Activated CD4-positive, alpha-beta memory T cell treated with anti-CD3 and anti-CD28 coated beads for 36 hours (primary cell): ENCODE measurements at regions not wholly inside any gene's neighbourhood (a gene's known extent, or its start where the extent isn't known, plus 50 kb on each side); places are given as distances from the start of the nearest gene placed in this dataset.

Experiments used
- CTCF ChIA-PET: fragments of 350-600 bp; sonication (Branson Sonifier 250); formaldehyde crosslinking; loops from one replicate; lab custom pipeline; 2021; ENCODE audit warnings: antibody characterized with exemption, inconsistent platforms; lab: Charles Lee
- POLR2A ChIA-PET: fragments of 350-600 bp; sonication (Branson Sonifier 250); formaldehyde crosslinking; loops from one replicate; lab custom pipeline; 2021; ENCODE audit warnings: antibody characterized with exemption; lab: Charles Lee
- DNase-seq: peaks from one replicate; pipeline ENCODE4 v3.0.0-alpha.2; 2020
- H3K27ac Mint-ChIP-seq: one replicate; pipeline ENCODE4 v1.8.0; 2021; ENCODE audit warnings: mixed read lengths
- H3K27me3 Mint-ChIP-seq: one replicate; pipeline ENCODE4 v1.8.0; 2021; ENCODE audit warnings: mixed read lengths
- H3K36me3 Mint-ChIP-seq: one replicate; pipeline ENCODE4 v1.8.0; 2021; ENCODE audit warnings: mixed read lengths
- H3K4me1 Mint-ChIP-seq: one replicate; pipeline ENCODE4 v1.8.0; 2021; ENCODE audit warnings: low read depth, mixed read lengths
- H3K4me3 Mint-ChIP-seq: one replicate; pipeline ENCODE4 v1.8.0; 2021; ENCODE audit warnings: mild to moderate bottlenecking, mixed read lengths
- H3K9me3 Mint-ChIP-seq: one replicate; pipeline ENCODE4 v1.8.0; 2021; ENCODE audit warnings: mixed read lengths
- intact Hi-C: fragments of 100-400 bp; cut with micrococcal nuclease; formaldehyde crosslinking; loops from one replicate; pipeline ENCODE4 v1.15.1; 2023

- POLR2A ChIA-PET: no interaction called here
- H3K36me3 Mint-ChIP-seq: no peaks in the 10 kb centered on the region
- H3K9me3 Mint-ChIP-seq: peaks cover 4% of the 10 kb centered on the region
- H3K4me3 Mint-ChIP-seq: no peak overlapping the region
- no peaks in the 10 kb centered on the region for H3K4me1 Mint-ChIP-seq
- CTCF ChIA-PET: no interaction called here
- H3K27me3 Mint-ChIP-seq: peaks cover 7% of the 10 kb centered on the region
- intact Hi-C loops: no loop called here
- no peak for DNase-seq
- no peak overlapping the region for H3K27ac Mint-ChIP-seq
These were observed 319.6 kb upstream of the HS3ST1 start for GRCh38 chr4:11748164-11748872.

- Mint-ChIP-seq H3K4me3 (no peak overlapping the region), H3K9me3 (peaks cover 4% of the 10 kb centered on the region), H3K4me1 (no peaks in the 10 kb centered on the region), H3K27ac (no peak overlapping the region), H3K36me3 (no peaks in the 10 kb centered on the region), H3K27me3 (peaks cover 7% of the 10 kb centered on the region)
- ChIA-PET POLR2A (no interaction called here), CTCF (no interaction called here)
- DNase-seq: no peak
- intact Hi-C loops: no loop called here
These were observed 318.0 kb upstream of the HS3ST1 start for GRCh38 chr4:11746734-11747133.

DNA sequence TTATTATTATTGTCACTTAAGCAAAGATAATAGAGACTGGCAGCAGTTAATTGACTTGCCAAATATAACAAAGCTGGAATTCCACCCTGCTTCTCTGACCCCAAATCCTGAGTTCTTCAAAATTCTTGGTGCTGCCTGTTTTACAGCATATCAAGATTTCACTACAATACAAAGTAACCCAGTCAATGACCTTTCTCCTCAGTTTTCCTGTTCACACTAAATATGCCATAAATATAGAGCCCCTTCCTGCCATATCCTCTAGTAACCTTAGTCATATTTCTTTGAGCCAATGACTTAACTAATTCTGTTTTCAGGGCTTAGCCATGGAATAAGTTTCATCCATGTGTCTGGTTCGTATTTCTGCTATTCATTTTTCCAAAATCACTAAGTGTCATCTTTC is 315.3 kb upstream of the HS3ST1 start:
- Mint-ChIP-seq H3K4me3 (no peak overlapping the region), H3K9me3 (no peaks in the 10 kb centered on the region), H3K36me3 (no peaks in the 10 kb centered on the region), H3K27ac (no peak overlapping the region), H3K4me1 (no peaks in the 10 kb centered on the region), H3K27me3 (peaks cover 6% of the 10 kb centered on the region)
- POLR2A ChIA-PET: no interaction called here
- intact Hi-C loops: no loop called here
- CTCF ChIA-PET: no interaction called here
- DNase-seq: no peak

- intact Hi-C loops: no loop called here
- Mint-ChIP-seq H3K4me1 (no peaks in the 10 kb centered on the region), H3K27me3 (peaks cover 6% of the 10 kb centered on the region), H3K36me3 (no peaks in the 10 kb centered on the region), H3K9me3 (no peaks in the 10 kb centered on the region), H3K27ac (no peak overlapping the region), H3K4me3 (no peak overlapping the region)
- POLR2A ChIA-PET: no interaction called here
- CTCF ChIA-PET: no interaction called here
- no peak for DNase-seq
These were observed 314.5 kb upstream of the HS3ST1 start for GRCh38 chr4:11743236-11743635.

DNA sequence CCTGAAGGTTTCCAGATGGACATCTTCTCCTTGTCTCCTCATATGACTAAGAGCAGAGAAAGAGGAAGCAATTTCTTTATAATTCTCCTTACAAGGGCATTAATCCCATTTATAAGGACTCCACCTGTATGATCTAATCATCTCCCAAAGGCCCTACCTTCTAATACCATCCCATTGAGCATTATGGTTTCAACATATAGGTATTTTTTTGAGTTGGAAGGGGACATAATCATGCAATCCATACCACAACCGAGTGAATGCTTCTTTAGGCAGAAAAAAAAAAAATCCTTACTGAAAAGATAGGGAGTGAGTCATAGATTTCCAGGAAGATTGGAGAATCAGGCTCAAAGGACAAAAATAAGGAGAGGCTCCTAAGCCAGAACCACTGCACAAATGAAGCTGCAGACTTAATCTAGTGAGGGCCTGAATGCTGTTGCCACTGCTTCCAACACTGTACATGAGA is 312.5 kb upstream of the HS3ST1 start:
- H3K27me3 Mint-ChIP-seq: peaks cover 6% of the 10 kb centered on the region

DNA sequence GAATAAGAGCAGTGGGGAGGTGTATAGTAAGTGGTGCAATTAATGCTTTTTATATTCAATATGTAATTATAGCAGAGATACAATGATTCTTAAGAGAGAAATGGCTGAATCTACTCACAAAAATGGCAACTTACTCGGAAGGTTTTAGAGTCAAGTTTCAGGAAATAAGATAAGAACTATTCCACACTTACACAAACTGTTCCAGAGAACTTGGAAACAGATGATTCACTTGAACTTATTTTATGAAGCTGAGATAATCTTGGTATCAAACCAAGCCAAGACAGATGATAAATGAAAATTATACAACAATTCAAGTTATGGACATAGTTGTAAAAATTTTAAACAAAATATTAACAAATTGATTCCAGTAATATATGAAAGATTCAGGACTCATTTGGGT is 311.3 kb upstream of the HS3ST1 start:
- no peak for DNase-seq
- Mint-ChIP-seq H3K27me3 (peaks cover 1% of the 10 kb centered on the region), H3K4me3 (no peak overlapping the region), H3K4me1 (no peaks in the 10 kb centered on the region), H3K9me3 (no peaks in the 10 kb centered on the region), H3K36me3 (no peaks in the 10 kb centered on the region), H3K27ac (no peak overlapping the region)
- CTCF ChIA-PET: no interaction called here
- intact Hi-C loops: no loop called here
- POLR2A ChIA-PET: no interaction called here

More for the DNA sequence above, 312.5 kb upstream of the HS3ST1 start:
- ChIA-PET POLR2A (no interaction called here), CTCF (no interaction called here)
- intact Hi-C loops: no loop called here
- no peaks in the 10 kb centered on the region for H3K9me3 Mint-ChIP-seq
- DNase-seq: no peak
- H3K4me3 Mint-ChIP-seq: no peak overlapping the region
- no peaks in the 10 kb centered on the region for H3K4me1 Mint-ChIP-seq
- H3K27ac Mint-ChIP-seq: no peak overlapping the region
- no peaks in the 10 kb centered on the region for H3K36me3 Mint-ChIP-seq

GRCh38 chr4:11736978-11737377 is 308.3 kb upstream of the HS3ST1 start:
- no peaks in the 10 kb centered on the region for H3K4me1 Mint-ChIP-seq
- no peak overlapping the region for H3K4me3 Mint-ChIP-seq
- no peak overlapping the region for H3K27ac Mint-ChIP-seq
- no peaks in the 10 kb centered on the region for H3K9me3 Mint-ChIP-seq
- CTCF ChIA-PET: no interaction called here
- intact Hi-C loops: no loop called here
- H3K27me3 Mint-ChIP-seq: peaks cover 1% of the 10 kb centered on the region
- H3K36me3 Mint-ChIP-seq: no peaks in the 10 kb centered on the region
- POLR2A ChIA-PET: no interaction called here
- DNase-seq: no peak

- H3K27me3 Mint-ChIP-seq: peaks cover 3% of the 10 kb centered on the region
- ChIA-PET CTCF (no interaction called here), POLR2A (no interaction called here)
- no peak for DNase-seq
- intact Hi-C loops: no loop called here
- H3K9me3 Mint-ChIP-seq: no peaks in the 10 kb centered on the region
- H3K4me3 Mint-ChIP-seq: no peak overlapping the region
- H3K4me1 Mint-ChIP-seq: no peaks in the 10 kb centered on the region
- no peak overlapping the region for H3K27ac Mint-ChIP-seq
- H3K36me3 Mint-ChIP-seq: no peaks in the 10 kb centered on the region
These were observed 307.0 kb upstream of the HS3ST1 start for GRCh38 chr4:11735651-11736050.

DNA sequence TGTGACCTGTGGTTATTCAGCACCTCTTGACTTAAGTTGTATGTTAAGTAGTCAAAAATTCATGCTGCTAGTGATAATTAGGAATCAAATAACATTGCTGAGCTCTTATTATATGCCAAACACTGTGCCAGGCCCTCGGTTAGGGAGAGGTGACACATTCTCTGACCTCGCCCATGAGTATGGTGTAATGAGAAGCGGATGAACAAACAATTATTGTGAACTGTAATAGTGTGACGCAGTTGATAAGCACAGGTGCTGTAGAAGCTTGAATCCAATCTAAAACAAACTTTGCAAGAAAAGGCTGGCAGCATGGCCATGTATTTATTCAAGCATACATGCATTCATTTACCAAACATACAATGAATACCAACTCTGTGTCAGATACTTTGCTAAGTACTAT is 303.5 kb upstream of the HS3ST1 start:
- H3K36me3 Mint-ChIP-seq: no peaks in the 10 kb centered on the region
- no peak for DNase-seq
- no peak overlapping the region for H3K4me3 Mint-ChIP-seq
- no peaks in the 10 kb centered on the region for H3K9me3 Mint-ChIP-seq
- intact Hi-C loops: no loop called here
- POLR2A ChIA-PET: no interaction called here
- peaks cover 2% of the 10 kb centered on the region for H3K27me3 Mint-ChIP-seq
- CTCF ChIA-PET: no interaction called here
- H3K27ac Mint-ChIP-seq: no peak overlapping the region
- H3K4me1 Mint-ChIP-seq: no peaks in the 10 kb centered on the region

DNA sequence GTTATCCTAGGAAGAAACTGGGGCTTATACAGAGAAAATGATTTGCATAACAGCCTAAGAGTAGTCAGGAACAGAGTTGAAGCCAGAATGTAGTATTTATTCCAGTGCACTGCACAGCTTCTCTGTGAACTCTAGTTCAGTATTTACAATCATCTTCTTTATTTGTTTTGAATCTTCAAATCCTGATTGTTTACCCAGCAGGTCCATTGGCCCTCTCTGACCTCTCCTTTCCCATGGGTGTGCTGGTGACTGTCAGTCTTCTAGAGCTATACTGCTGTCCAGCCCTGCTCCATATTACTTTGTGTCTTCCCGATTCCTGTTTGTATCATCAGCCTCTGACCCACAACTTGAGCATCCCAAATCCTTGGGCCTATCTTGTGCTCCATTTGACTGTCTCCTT is 301.9 kb upstream of the HS3ST1 start:
- ChIA-PET POLR2A (no interaction called here), CTCF (no interaction called here)
- H3K9me3 Mint-ChIP-seq: no peaks in the 10 kb centered on the region
- H3K4me1 Mint-ChIP-seq: no peaks in the 10 kb centered on the region
- H3K36me3 Mint-ChIP-seq: no peaks in the 10 kb centered on the region
- H3K27ac Mint-ChIP-seq: no peak overlapping the region
- intact Hi-C loops: no loop called here
- H3K27me3 Mint-ChIP-seq: peaks cover 2% of the 10 kb centered on the region
- DNase-seq: no peak
- H3K4me3 Mint-ChIP-seq: no peak overlapping the region

DNA sequence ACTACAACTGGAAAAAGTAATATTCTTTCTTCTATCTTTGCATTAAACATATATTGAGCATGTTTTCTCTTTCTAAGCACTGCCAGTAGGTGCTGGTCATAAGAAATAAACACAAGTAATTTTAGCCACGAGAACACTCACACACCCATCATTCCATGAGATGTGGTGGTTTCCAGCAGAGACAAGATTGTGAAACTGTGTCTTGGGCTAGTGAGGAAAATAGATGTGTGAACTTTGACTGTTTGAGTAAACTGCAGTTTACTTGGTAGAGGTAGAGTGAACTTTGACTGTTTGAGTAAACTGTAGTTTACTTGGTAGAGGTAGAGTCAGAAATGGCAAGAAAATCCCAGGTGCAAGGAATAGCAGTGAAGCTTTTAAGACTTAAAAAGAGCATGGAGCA is 300.9 kb upstream of the HS3ST1 start:
- DNase-seq: no peak
- H3K36me3 Mint-ChIP-seq: no peaks in the 10 kb centered on the region
- H3K4me1 Mint-ChIP-seq: no peaks in the 10 kb centered on the region
- peaks cover 2% of the 10 kb centered on the region for H3K27me3 Mint-ChIP-seq
- no peak overlapping the region for H3K4me3 Mint-ChIP-seq
- H3K27ac Mint-ChIP-seq: no peak overlapping the region
- CTCF ChIA-PET: no interaction called here
- H3K9me3 Mint-ChIP-seq: no peaks in the 10 kb centered on the region
- intact Hi-C loops: loop anchor here (10.0 kb wide), 1 partner anchor 305 kb away; the partner anchor contains the start of gene HS3ST1
- POLR2A ChIA-PET: no interaction called here

DNA sequence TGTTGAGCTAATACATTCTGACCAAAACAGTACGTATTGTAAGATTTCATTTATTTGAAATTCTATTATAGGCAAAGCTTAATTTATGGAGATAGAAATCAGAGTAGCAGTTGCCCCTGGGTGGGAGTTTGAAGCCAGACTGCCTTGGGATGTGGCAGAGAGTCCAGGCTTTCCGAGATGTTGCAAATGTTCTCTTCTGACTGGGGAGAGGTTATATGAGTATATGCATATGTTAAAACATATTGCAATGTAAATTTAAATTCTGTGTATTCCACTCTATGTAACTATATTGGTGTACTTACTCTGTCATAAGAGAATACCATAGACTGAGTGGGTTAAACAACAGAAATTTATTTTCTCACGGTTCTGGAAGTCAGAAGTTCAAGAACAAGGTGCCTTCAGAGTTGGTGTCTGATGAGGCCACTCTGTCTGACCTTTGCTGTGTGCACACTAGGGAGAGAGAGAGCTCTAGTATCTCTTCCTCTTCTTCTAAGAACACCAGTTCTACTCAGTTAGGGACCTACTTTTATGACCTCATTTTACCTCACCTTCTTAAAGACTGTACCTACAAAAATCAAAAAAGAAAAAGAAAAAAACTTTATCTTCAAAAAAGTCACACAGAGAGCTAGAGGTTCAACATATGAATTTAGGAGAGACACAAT is 299.3 kb upstream of the HS3ST1 start:
- H3K9me3 Mint-ChIP-seq: no peaks in the 10 kb centered on the region
- intact Hi-C loops: loop anchor here (10.0 kb wide), 1 partner anchor 303 kb away; the partner anchor contains the start of gene HS3ST1
- H3K4me3 Mint-ChIP-seq: no peak overlapping the region
- POLR2A ChIA-PET: no interaction called here
- H3K36me3 Mint-ChIP-seq: no peaks in the 10 kb centered on the region
- DNase-seq: no peak
- peaks cover 2% of the 10 kb centered on the region for H3K27me3 Mint-ChIP-seq
- no peaks in the 10 kb centered on the region for H3K4me1 Mint-ChIP-seq
- no peak overlapping the region for H3K27ac Mint-ChIP-seq
- CTCF ChIA-PET: no interaction called here

GRCh38 chr4:11724731-11725130 is 296.0 kb upstream of the HS3ST1 start:
- no peaks in the 10 kb centered on the region for H3K36me3 Mint-ChIP-seq
- intact Hi-C loops: loop anchor here (10.0 kb wide), 1 partner anchor 300 kb away; the partner anchor contains the start of gene HS3ST1

More at GRCh38 chr4:11724731-11725130, 296.0 kb upstream of the HS3ST1 start:
- H3K27me3 Mint-ChIP-seq: peaks cover 3% of the 10 kb centered on the region
- POLR2A ChIA-PET: no interaction called here
- no peaks in the 10 kb centered on the region for H3K4me1 Mint-ChIP-seq
- DNase-seq: no peak
- no peak overlapping the region for H3K4me3 Mint-ChIP-seq
- CTCF ChIA-PET: no interaction called here
- H3K9me3 Mint-ChIP-seq: no peaks in the 10 kb centered on the region
- no peak overlapping the region for H3K27ac Mint-ChIP-seq
